LNCAP (cell line): ENCODE measurements at regions not wholly inside any gene's neighbourhood (a gene's known extent, or its start where the extent isn't known, plus 50 kb on each side); places are given as distances from the start of the nearest gene placed in this dataset.

ENCODE experiments used
- CTCF ChIP-seq: fragments of 450-650 bp; IDR thresholded peaks from 2 replicates; pipeline ENCODE4 v1.5.1; 2017; ENCODE audit warnings: mild to moderate bottlenecking

GRCh38 chr1:4868521-4868920, 214.1 kb downstream of the AJAP1 start:
- TF ChIP-seq CTCF: no peak

- TF ChIP-seq CTCF: no peak
Observed at GRCh38 chr1:4856396-4856795, 202.0 kb downstream of the AJAP1 start.

DNA sequence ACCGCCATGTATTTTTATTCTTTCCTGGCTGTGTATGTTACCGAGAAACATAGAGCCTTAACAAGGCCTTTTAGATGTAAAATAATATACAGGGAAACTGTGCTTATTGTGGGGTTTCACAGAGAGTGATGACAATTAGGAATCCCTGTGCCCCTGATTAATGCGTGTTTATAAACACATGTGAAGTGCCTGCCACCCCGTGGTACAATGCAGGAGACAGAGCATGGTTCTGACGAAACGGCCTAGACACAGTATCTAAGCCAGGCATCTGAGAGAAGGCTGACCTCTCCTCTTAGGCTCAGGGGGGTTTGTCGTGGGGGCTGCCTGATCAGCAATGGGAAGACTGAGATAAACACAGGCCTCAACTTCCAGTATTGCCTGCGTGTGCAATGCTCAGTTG, 200.0 kb downstream of the AJAP1 start:
- no peak for TF ChIP-seq CTCF

GRCh38 chr1:4853904-4854303, 199.5 kb downstream of the AJAP1 start:
- no peak for TF ChIP-seq CTCF

- no peak for TF ChIP-seq CTCF
Observed at GRCh38 chr1:4851385-4852065, 197.1 kb downstream of the AJAP1 start.

DNA sequence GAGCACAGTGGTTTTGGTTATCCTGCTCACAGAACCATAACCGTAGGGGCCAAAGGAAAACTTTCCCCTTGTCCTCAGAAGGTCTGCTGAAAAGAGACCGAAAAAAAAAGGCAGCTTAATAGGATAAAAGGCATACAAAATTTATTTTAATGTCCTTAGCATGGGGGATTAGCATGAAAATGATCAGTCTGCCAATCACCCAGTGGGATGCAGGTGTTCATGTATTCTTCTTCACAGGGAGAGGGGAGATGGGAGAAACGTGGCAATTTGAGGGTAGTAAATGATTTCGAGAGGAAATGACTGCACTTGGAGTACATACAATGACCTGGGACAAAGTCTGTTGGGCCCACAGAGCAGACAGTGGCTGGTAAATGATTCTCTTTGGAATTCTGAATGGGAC, 194.0 kb downstream of the AJAP1 start:
- no peak for TF ChIP-seq CTCF

DNA sequence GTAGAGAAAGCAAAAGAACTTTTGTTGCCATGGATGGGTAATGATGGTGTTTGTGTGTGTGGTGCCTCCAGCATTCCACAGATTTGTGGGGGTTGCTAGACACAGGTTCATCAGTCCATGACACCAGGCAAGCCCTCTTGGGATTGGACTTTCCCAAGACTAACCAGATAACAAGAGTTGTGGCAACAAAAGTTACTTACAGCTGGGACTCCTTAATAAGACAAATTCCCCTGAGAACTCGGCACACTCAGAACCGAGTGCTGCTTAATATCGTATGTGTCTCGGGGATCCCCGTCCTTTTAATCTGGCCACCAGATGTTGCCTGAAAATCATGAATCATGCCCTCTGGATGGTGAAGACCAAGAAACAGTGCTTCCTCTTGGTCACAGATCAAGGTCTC, 193.3 kb downstream of the AJAP1 start:
- TF ChIP-seq CTCF: no peak
